ENCODE measurements at regions not wholly inside any gene's neighbourhood (a gene's known extent, or its start where the extent isn't known, plus 50 kb on each side); places are given as distances from the start of the nearest gene placed in this dataset.
"Not testable (repeated sequence)": the region's sequence is repeated elsewhere in the genome, so short reads cannot be mapped to it uniquely, and the experiment has no call there.

DNA sequence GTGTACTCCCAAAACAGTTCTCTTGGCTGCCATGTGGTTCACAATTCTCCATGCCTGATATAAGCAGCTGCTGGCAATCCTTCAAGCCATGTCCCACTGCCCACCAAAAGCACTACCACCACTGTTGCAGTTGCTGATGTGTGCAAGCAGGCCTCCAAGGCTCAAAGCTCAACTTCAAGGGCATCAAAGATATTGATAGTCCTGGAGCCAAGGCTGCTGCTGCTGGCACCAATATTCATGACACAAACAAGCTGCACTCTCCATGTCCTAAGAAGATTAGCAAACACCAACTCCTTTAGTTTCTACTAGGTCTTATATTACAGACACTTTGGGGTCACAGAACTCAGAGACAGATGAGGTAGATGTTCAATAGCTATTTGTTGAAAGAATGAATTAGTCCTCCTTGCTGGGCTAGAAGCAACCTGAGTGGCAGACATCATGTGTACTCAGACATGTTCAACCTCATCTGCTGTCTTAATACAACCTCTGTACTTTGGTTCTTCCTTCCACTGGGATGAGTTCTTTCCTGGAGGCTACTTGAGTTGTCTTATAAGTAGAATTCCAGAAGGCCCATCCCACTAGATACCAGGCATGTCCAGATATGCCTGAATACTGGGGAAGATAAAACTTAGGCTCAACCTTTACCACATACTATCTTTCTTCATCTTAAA is 104.5 kb upstream of the UGP2 start:
- Histone ChIP-seq H4K20me1 (ENCODE audit: control insufficient read depth, insufficient read depth, low read length, poor library complexity, severe bottlenecking) (no peaks in the 10 kb centered on the region), H3K27ac (ENCODE audit: low read length in 2 of 2) (no peak overlapping the region), H3K79me2 (ENCODE audit: control insufficient read depth, insufficient read depth, low read length) (no peaks in the 10 kb centered on the region), H3K9ac (ENCODE audit: low read length) (no peak overlapping the region), H3K27me3 (replicated peaks in 1 of 4; ENCODE audit: control extremely low read depth in 1 of 4, control insufficient read depth in 3 of 4, insufficient read depth in 4 of 4, low read length in 3 of 4) (no peaks in the 10 kb centered on the region), H3K36me3 (replicated peaks in 1 of 2; ENCODE audit: control extremely low read depth in 1 of 2, control insufficient read depth in 1 of 2, extremely low read depth in 1 of 2, insufficient read depth in 2 of 2, low read length in 1 of 2) (no peaks in the 10 kb centered on the region), H3K4me2 (replicated peaks; ENCODE audit: low read depth, low read length, poor library complexity, severe bottlenecking) (no peak overlapping the region), H3K4me1 (ENCODE audit: control insufficient read depth in 2 of 2, insufficient read depth in 2 of 2, low read length in 2 of 2) (no peaks in the 10 kb centered on the region), H3K9me3 (ENCODE audit: control extremely low read depth in 1 of 3, control insufficient read depth in 2 of 3, insufficient read depth in 1 of 3, low read length in 2 of 3) (no peaks in the 10 kb centered on the region), H3K4me3 (ENCODE audit: control extremely low read depth in 1 of 5, extremely low read depth in 1 of 5, insufficient read depth in 1 of 5, low read depth in 2 of 5, low read length in 4 of 5) (no peak overlapping the region), H2AFZ (ENCODE audit: insufficient read depth, low read depth, low read length, poor library complexity, severe bottlenecking) (no peak overlapping the region)
- intact Hi-C loops (cut with micrococcal nuclease): no loop called here
- ChIA-PET CTCF (no interaction called here), POLR2A (no interaction called here)
- H3K4me3 Mint-ChIP-seq: no peak overlapping the region
- ATAC-seq (ENCODE audit: low read depth): no peak
- H3K9me3 Mint-ChIP-seq (ENCODE audit: insufficient read depth): no peaks in the 10 kb centered on the region
- no peaks in the 10 kb centered on the region for H3K27me3 Mint-ChIP-seq
- DNase-seq: no peak
- TF ChIP-seq EZH2 (IDR thresholded peaks at IDR 0.05; ENCODE audit: borderline replicate concordance, insufficient read depth, low read depth, low read length, poor library complexity, severe bottlenecking) (no peak), CTCF (IDR thresholded peaks at IDR 0.05) (no peak)
- H3K4me1 Mint-ChIP-seq: no peaks in the 10 kb centered on the region
- no peak overlapping the region for H3K27ac Mint-ChIP-seq

DNA sequence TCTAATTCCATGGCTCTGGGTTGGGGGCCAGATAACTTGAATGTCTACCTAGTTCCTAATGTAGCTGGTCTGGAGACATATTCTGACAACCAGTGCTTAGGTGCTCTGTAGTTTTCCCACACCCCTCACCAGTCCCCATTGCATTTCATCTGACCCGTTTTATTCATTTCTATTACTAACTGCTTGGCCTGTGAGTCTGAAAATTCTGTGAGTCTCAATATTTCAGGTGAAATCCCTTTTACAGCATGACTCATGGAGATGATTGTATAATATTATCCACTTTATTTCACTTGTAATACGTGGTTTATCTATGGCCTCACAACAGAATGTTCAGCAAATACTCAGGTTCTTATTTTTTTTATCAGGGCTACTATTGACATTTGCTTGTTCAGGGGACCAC is 103.7 kb upstream of the UGP2 start:
- H3K4me1 ChIP-seq (ENCODE audit: control insufficient read depth in 2 of 2, insufficient read depth in 2 of 2, low read length in 2 of 2): no peaks in the 10 kb centered on the region
- POLR2A ChIA-PET: no interaction called here
- CTCF ChIA-PET: interaction anchor here (1.7 kb wide), 1 partner anchor 39 kb away, joined by 4 read pairs; no protein-coding TSS in a partner anchor
- H3K27me3 ChIP-seq (replicated peaks in 1 of 4; ENCODE audit: control extremely low read depth in 1 of 4, control insufficient read depth in 3 of 4, insufficient read depth in 4 of 4, low read length in 3 of 4): no peaks in the 10 kb centered on the region
- no peaks in the 10 kb centered on the region for H3K36me3 ChIP-seq (replicated peaks in 1 of 2; ENCODE audit: control extremely low read depth in 1 of 2, control insufficient read depth in 1 of 2, extremely low read depth in 1 of 2, insufficient read depth in 2 of 2, low read length in 1 of 2)
- H3K9ac ChIP-seq (ENCODE audit: low read length): no peak overlapping the region
- intact Hi-C loops (cut with micrococcal nuclease): no loop called here
- H3K27ac ChIP-seq (ENCODE audit: low read length in 2 of 2): no peak overlapping the region
- Mint-ChIP-seq H3K27me3 (no peaks in the 10 kb centered on the region), H3K4me1 (no peaks in the 10 kb centered on the region), H3K4me3 (no peak overlapping the region), H3K9me3 (ENCODE audit: insufficient read depth) (no peaks in the 10 kb centered on the region), H3K27ac (no peak overlapping the region)
- H3K4me3 ChIP-seq (ENCODE audit: control extremely low read depth in 1 of 5, extremely low read depth in 1 of 5, insufficient read depth in 1 of 5, low read depth in 2 of 5, low read length in 4 of 5): no peak overlapping the region
- no peaks in the 10 kb centered on the region for H3K79me2 ChIP-seq (ENCODE audit: control insufficient read depth, insufficient read depth, low read length)
- no peaks in the 10 kb centered on the region for H4K20me1 ChIP-seq (ENCODE audit: control insufficient read depth, insufficient read depth, low read length, poor library complexity, severe bottlenecking)
- no peak overlapping the region for H3K4me2 ChIP-seq (replicated peaks; ENCODE audit: low read depth, low read length, poor library complexity, severe bottlenecking)
- no peaks in the 10 kb centered on the region for H3K9me3 ChIP-seq (ENCODE audit: control extremely low read depth in 1 of 3, control insufficient read depth in 2 of 3, insufficient read depth in 1 of 3, low read length in 2 of 3)
- WGBS (ENCODE audit: insufficient coverage): 100% methylated on average over 1 of the region's 2 CpGs
- ATAC-seq (ENCODE audit: low read depth) (no peak), DNase-seq (no peak)
- no peak for TF ChIP-seq EZH2 (IDR thresholded peaks at IDR 0.05; ENCODE audit: borderline replicate concordance, insufficient read depth, low read depth, low read length, poor library complexity, severe bottlenecking)
- TF ChIP-seq CTCF (IDR thresholded peaks at IDR 0.05): no peak
- no peak overlapping the region for H2AFZ ChIP-seq (ENCODE audit: insufficient read depth, low read depth, low read length, poor library complexity, severe bottlenecking)

DNA sequence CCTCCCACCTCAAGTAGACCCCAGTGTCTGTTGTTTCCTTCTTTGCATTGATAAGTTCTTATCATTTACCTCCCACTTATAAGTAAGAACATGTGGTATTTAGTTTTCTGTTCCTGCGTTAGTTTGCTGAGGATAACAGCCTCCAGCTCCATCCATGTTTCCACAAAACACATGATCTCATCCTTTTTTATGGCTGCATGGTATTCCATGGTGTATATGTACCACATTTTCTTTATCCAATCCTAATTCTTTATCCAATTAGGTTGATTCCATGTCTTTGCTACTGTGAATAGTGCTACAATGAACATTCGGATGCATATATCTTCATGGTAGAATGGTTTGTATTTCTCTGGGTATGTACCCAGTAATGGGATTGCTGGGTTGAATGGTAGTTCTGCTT is 102.5 kb upstream of the UGP2 start:
- H3K4me1 ChIP-seq (ENCODE audit: control insufficient read depth in 2 of 2, insufficient read depth in 2 of 2, low read length in 2 of 2); H3K4me3 ChIP-seq (ENCODE audit: control extremely low read depth in 1 of 5, extremely low read depth in 1 of 5, insufficient read depth in 1 of 5, low read depth in 2 of 5, low read length in 4 of 5); H3K27ac Mint-ChIP-seq; H3K27ac ChIP-seq (ENCODE audit: low read length in 2 of 2); POLR2A ChIA-PET; H3K9me3 Mint-ChIP-seq (ENCODE audit: insufficient read depth); H2AFZ ChIP-seq (ENCODE audit: insufficient read depth, low read depth, low read length, poor library complexity, severe bottlenecking); H4K20me1 ChIP-seq (ENCODE audit: control insufficient read depth, insufficient read depth, low read length, poor library complexity, severe bottlenecking); H3K4me3 Mint-ChIP-seq; H3K4me1 Mint-ChIP-seq; H3K27me3 ChIP-seq (replicated peaks in 1 of 4; ENCODE audit: control extremely low read depth in 1 of 4, control insufficient read depth in 3 of 4, insufficient read depth in 4 of 4, low read length in 3 of 4); intact Hi-C loops (cut with micrococcal nuclease); DNase-seq; H3K36me3 ChIP-seq (replicated peaks in 1 of 2; ENCODE audit: control extremely low read depth in 1 of 2, control insufficient read depth in 1 of 2, extremely low read depth in 1 of 2, insufficient read depth in 2 of 2, low read length in 1 of 2); H3K9ac ChIP-seq (ENCODE audit: low read length); ATAC-seq (ENCODE audit: low read depth); H3K9me3 ChIP-seq (ENCODE audit: control extremely low read depth in 1 of 3, control insufficient read depth in 2 of 3, insufficient read depth in 1 of 3, low read length in 2 of 3); H3K79me2 ChIP-seq (ENCODE audit: control insufficient read depth, insufficient read depth, low read length); H3K4me2 ChIP-seq (replicated peaks; ENCODE audit: low read depth, low read length, poor library complexity, severe bottlenecking); H3K27me3 Mint-ChIP-seq: not testable (repeated sequence)
- CTCF ChIA-PET: interaction anchor here (1.7 kb wide), 1 partner anchor 40 kb away, joined by 4 read pairs; no protein-coding TSS in a partner anchor
- 100% methylated on average over 1 of the region's 2 CpGs for WGBS (ENCODE audit: insufficient coverage)

Data from B cell (primary cell).